Fibroblast of lung (primary cell): ENCODE measurements at regions not wholly inside any gene's neighbourhood (a gene's known extent, or its start where the extent isn't known, plus 50 kb on each side); places are given as distances from the start of the nearest gene placed in this dataset.

Experiments used
- EZH2 ChIP-seq: IDR thresholded peaks from 2 replicates; pipeline ENCODE4 v1.5.1; 2012; ENCODE audit warnings: low read length, control low read depth, mild to moderate bottlenecking; ENCODE audit errors: missing control alignments
- TF ChIP-seq, protein P1 (sequence below), 2 donors: IDR thresholded peaks in 1 of 2; conservative IDR thresholded peaks in 1 of 2; 1 replicate in 1 of 2; 2 replicates in 1 of 2; pipeline ENCODE4 v1.5.1; 2011 to 2012; ENCODE audit warnings: low read length in 2 of 2, control low read depth in 1 of 2, inconsistent platforms in 1 of 2, low read depth in 1 of 2, mild to moderate bottlenecking in 1 of 2

DNA sequence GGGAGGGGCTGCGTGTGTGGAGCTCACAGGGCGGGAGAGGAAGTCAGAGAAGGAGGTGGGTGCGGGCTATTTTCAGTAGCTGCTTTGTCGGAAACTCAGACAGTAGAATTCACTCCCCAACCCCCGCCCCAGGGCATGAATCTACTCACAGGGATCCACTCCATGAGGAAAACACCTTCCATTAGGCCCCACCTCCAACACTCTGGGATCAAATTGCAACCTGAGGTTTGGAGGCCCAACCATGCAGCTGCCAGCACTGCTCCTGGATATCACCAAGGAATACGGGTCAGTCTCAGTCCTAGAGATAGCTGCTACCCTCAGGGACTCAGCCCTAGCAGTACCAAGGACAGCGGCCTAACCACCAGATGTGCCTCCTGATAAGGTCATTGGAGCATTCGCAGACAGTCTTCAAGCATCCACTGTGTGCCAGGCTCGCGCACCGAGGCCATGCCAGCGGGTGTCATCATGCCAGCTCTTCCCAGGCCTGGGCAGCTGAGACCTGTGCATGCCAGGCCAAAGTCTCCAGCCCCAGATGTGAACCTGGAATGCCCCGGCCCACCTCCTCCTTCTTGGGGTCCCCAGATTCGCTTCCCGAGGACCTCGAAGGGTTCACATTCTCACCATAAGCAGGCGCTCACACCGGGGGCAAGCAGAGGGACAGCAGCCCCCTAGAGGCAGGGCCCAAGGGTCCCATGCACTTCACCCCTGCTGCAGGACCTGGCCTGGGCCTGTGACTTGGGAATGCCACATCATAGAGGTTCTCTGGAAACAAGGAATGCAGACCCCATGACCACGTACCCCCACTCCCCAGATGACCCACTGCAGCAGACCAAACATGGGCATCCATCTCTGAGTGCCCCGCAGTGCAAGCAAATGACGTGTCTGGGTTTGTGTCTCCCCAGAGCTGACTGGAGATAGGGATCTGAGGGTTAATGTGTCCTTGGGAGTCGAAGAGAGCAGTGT, 102.3 kb downstream of the ADRA2C start:
- TF ChIP-seq EZH2 = no peak
- TF ChIP-seq, protein P1, sequence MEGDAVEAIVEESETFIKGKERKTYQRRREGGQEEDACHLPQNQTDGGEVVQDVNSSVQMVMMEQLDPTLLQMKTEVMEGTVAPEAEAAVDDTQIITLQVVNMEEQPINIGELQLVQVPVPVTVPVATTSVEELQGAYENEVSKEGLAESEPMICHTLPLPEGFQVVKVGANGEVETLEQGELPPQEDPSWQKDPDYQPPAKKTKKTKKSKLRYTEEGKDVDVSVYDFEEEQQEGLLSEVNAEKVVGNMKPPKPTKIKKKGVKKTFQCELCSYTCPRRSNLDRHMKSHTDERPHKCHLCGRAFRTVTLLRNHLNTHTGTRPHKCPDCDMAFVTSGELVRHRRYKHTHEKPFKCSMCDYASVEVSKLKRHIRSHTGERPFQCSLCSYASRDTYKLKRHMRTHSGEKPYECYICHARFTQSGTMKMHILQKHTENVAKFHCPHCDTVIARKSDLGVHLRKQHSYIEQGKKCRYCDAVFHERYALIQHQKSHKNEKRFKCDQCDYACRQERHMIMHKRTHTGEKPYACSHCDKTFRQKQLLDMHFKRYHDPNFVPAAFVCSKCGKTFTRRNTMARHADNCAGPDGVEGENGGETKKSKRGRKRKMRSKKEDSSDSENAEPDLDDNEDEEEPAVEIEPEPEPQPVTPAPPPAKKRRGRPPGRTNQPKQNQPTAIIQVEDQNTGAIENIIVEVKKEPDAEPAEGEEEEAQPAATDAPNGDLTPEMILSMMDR (conservative IDR thresholded peaks at IDR 0.05 in 1 of 2, IDR thresholded peaks at IDR 0.05 in 1 of 2; ENCODE audit: low read depth in 1 of 2, low read length in 2 of 2) = no peak
